SK-N-SH (cell line): ENCODE measurements at regions not wholly inside any gene's neighbourhood (a gene's known extent, or its start where the extent isn't known, plus 50 kb on each side); places are given as distances from the start of the nearest gene placed in this dataset.

Experiments used
- CTCF ChIA-PET: fragments of 300-600, 350-600 bp; formaldehyde crosslinking; extraction: SDS; loops from one replicate; lab custom pipeline; 2021; lab: Yijun Ruan, JAX
- POLR2A ChIA-PET: fragments of 350-600 bp; sonication (Branson Sonifier 250); formaldehyde crosslinking; extraction: SDS; loops from one replicate; lab custom pipeline; 2020; ENCODE audit warnings: antibody characterized with exemption, inconsistent platforms; lab: Yijun Ruan, JAX
- DNase-seq: peaks from one replicate; pipeline ENCODE4 v3.0.0; 2012
- H2AFZ ChIP-seq: fragments of 200-600 bp; sonication (generic); 2 replicates; pipeline ENCODE4 v1.8.1; 2016; ENCODE audit warnings: antibody characterized with exemption, mild to moderate bottlenecking, low read depth
- H3F3A ChIP-seq: fragments of 200-600 bp; sonication (generic); replicated peaks from 2 replicates; pipeline ENCODE3; 2016; ENCODE audit warnings: antibody characterized with exemption, mild to moderate bottlenecking; ENCODE audit not compliant: insufficient read depth
- H3K27ac ChIP-seq, 2 experiments: fragments of 200-500 bp in 1 of 2; fragments of 200-600 bp in 1 of 2; sonication (Bioruptor generic) in 1 of 2; sonication (generic), shearing (Covaris generic) in 1 of 2; 2 replicates each; pipeline versions ENCODE4 v1.5.1 to v1.6.1; 2014 to 2016; ENCODE audit warnings: low read depth in 2 of 2, inconsistent platforms in 1 of 2, low read length in 1 of 2, mild to moderate bottlenecking in 1 of 2, mixed read lengths in 1 of 2
- H3K27me3 ChIP-seq: fragments of 200-600 bp; sonication (generic), shearing (Covaris generic); 2 replicates; pipeline ENCODE4 v1.6.1; 2016; ENCODE audit warnings: mixed run types; ENCODE audit not compliant: insufficient read depth
- H3K36me3 ChIP-seq, 2 experiments: fragments of 200-500 bp in 1 of 2; fragments of 200-600 bp in 1 of 2; sonication (Bioruptor generic) in 1 of 2; sonication (generic) in 1 of 2; replicated peaks in 1 of 2; 2 replicates each; pipeline versions ENCODE3 to v1.5.1; 2014 to 2016; ENCODE audit warnings: low read length in 1 of 2, mild to moderate bottlenecking in 1 of 2; ENCODE audit not compliant: insufficient read depth in 2 of 2, control insufficient read depth in 1 of 2
- H3K4me1 ChIP-seq, 2 experiments: fragments of 200-500 bp in 1 of 2; fragments of 200-600 bp in 1 of 2; sonication (Bioruptor generic) in 1 of 2; sonication (generic), shearing (Covaris generic) in 1 of 2; 2 replicates each; pipeline versions ENCODE4 v1.5.1 to v1.6.1; 2014 to 2016; ENCODE audit warnings: low read depth in 1 of 2, low read length in 1 of 2, mixed run types in 1 of 2; ENCODE audit not compliant: insufficient read depth in 2 of 2, control insufficient read depth in 1 of 2
- H3K4me2 ChIP-seq: fragments of 200-600 bp; sonication (generic), shearing (Covaris generic); 2 replicates; pipeline ENCODE4 v1.6.1; 2017; ENCODE audit warnings: mixed run types
- H3K4me3 ChIP-seq, 2 experiments: fragments of 200-500 bp in 1 of 2; fragments of 200-600 bp in 1 of 2; sonication (Bioruptor generic) in 1 of 2; sonication (generic), shearing (Covaris generic) in 1 of 2; 2 replicates each; pipeline versions ENCODE4 v1.5.1 to v1.8.1; 2014 to 2016; ENCODE audit warnings: low read depth in 2 of 2, inconsistent platforms in 1 of 2, low read length in 1 of 2, mild to moderate bottlenecking in 1 of 2, mixed read lengths in 1 of 2, moderate library complexity in 1 of 2
- H3K79me2 ChIP-seq: fragments of 200-600 bp; sonication (generic); 2 replicates; pipeline ENCODE4 v1.8.1; 2017; ENCODE audit warnings: mild to moderate bottlenecking; ENCODE audit not compliant: insufficient read depth
- H3K9ac ChIP-seq: fragments of 200-600 bp; sonication (generic); 2 replicates; pipeline ENCODE4 v1.6.1; 2017; ENCODE audit warnings: mixed run types
- H3K9me2 ChIP-seq: fragments of 200-600 bp; sonication (generic); 2 replicates; pipeline ENCODE4 v1.6.1; 2017; ENCODE audit warnings: mixed run types
- H3K9me3 ChIP-seq: fragments of 200-600 bp; sonication (generic); 2 replicates; pipeline ENCODE4 v1.6.1; 2017; ENCODE audit warnings: mixed run types, mild to moderate bottlenecking, moderate library complexity
- H4K20me1 ChIP-seq: fragments of 200-600 bp; sonication (generic); 2 replicates; pipeline ENCODE4 v1.6.1; 2017; ENCODE audit warnings: mild to moderate bottlenecking, mixed run types; ENCODE audit not compliant: insufficient read depth
- ELF1 ChIP-seq: IDR thresholded peaks from 2 replicates; pipeline ENCODE4 v1.4.0; 2012
- FOXM1 ChIP-seq: IDR thresholded peaks from 2 replicates; pipeline ENCODE4 v1.4.0; 2012; ENCODE audit warnings: low read depth, mild to moderate bottlenecking
- JUND ChIP-seq: IDR thresholded peaks from 2 replicates; pipeline ENCODE4 v1.4.0; 2012
- MAX ChIP-seq: IDR thresholded peaks from 2 replicates; pipeline ENCODE4 v1.4.0; 2012; ENCODE audit warnings: low read depth
- PBX3 ChIP-seq: IDR thresholded peaks from 2 replicates; pipeline ENCODE4; 2012
- RCOR1 ChIP-seq: fragments of 150-350 bp; IDR thresholded peaks from 2 replicates; pipeline ENCODE4 v1.6.1; 2017; ENCODE audit warnings: antibody characterized with exemption, low read length
- SMC3 ChIP-seq: IDR thresholded peaks from 2 replicates; pipeline ENCODE4 v1.6.1; 2012; ENCODE audit warnings: low read depth, low read length, improper control_type of control experiment
- USF1 ChIP-seq: IDR thresholded peaks from 2 replicates; pipeline ENCODE4 v1.4.0; 2012; ENCODE audit warnings: low read depth, borderline replicate concordance
- ZBTB33 ChIP-seq: IDR thresholded peaks from 2 replicates; pipeline ENCODE4 v1.4.0; 2012; ENCODE audit warnings: low read depth, borderline replicate concordance
- WGBS: methylation state at CpG from one replicate; pipeline ENCODE4 v1.1.6; 2017; ENCODE audit warnings: low lambda C conversion rate; 5-methylcytosine and 5-hydroxymethylcytosine counted together

GRCh38 chrX:64456828-64457227, 61.6 kb upstream of the MTMR8 start:
- no peak overlapping the region for H3K27ac ChIP-seq
- CTCF ChIA-PET: no interaction called here
- H3K4me1 ChIP-seq: no peaks in the 10 kb centered on the region
- H3K27me3 ChIP-seq: no peaks in the 10 kb centered on the region
- H3F3A ChIP-seq: no peaks in the 10 kb centered on the region
- H3K9me3 ChIP-seq: peaks cover 11% of the 10 kb centered on the region; the same call in 1 of the 2 replicates
- DNase-seq: no peak
- H2AFZ ChIP-seq: no peak overlapping the region
- no peak for TF ChIP-seq MAX
- TF ChIP-seq PBX3: no peak
- TF ChIP-seq RCOR1: no peak
- TF ChIP-seq ZBTB33: no peak
- TF ChIP-seq USF1: no peak
- TF ChIP-seq ELF1: no peak
- TF ChIP-seq, all 33 proteins: peak for 0
- POLR2A ChIA-PET: interaction anchor here (0.6 kb wide), 1 partner anchor 702 kb away, joined by 3 read pairs; no protein-coding TSS in a partner anchor
- no peaks in the 10 kb centered on the region for H3K79me2 ChIP-seq
- no peak overlapping the region for H3K4me3 ChIP-seq
- H3K36me3 ChIP-seq: no peaks in the 10 kb centered on the region
- H4K20me1 ChIP-seq: no peaks in the 10 kb centered on the region
- 3% methylated on average over 2 of the region's 2 CpGs for WGBS
- no peaks in the 10 kb centered on the region for H3K9me2 ChIP-seq
- H3K9ac ChIP-seq: no peak overlapping the region
- no peak overlapping the region for H3K4me2 ChIP-seq

- H2AFZ ChIP-seq: no peak overlapping the region
- H3K9ac ChIP-seq: no peak overlapping the region
- no peak overlapping the region for H3K27ac ChIP-seq
- H3K9me2 ChIP-seq: no peaks in the 10 kb centered on the region
- CTCF ChIA-PET: no interaction called here
- POLR2A ChIA-PET: no interaction called here
- TF ChIP-seq SMC3 (no peak), RCOR1 (no peak), JUND (no peak), FOXM1 (no peak)
- H3K4me3 ChIP-seq: no peak overlapping the region
- H4K20me1 ChIP-seq: no peaks in the 10 kb centered on the region
- 3% methylated on average over 2 of the region's 2 CpGs for WGBS
- no peak overlapping the region for H3K4me2 ChIP-seq
- H3K36me3 ChIP-seq: no peaks in the 10 kb centered on the region
- H3K79me2 ChIP-seq: no peaks in the 10 kb centered on the region
- no peaks in the 10 kb centered on the region for H3K9me3 ChIP-seq
- no peaks in the 10 kb centered on the region for H3K27me3 ChIP-seq
- no peaks in the 10 kb centered on the region for H3K4me1 ChIP-seq
- no peak for DNase-seq
- H3F3A ChIP-seq: no peaks in the 10 kb centered on the region
Measured at GRCh38 chrX:64447207-64447606, 52.0 kb upstream of the MTMR8 start.
